Activated naive CD4-positive, alpha-beta T cell treated with Interleukin-2 at 50 U/mL for 16 hours (primary cell): ENCODE measurements at regions not wholly inside any gene's neighbourhood (a gene's known extent, or its start where the extent isn't known, plus 50 kb on each side); places are given as distances from the start of the nearest gene placed in this dataset.
"Not testable (repeated sequence)": the region's sequence is repeated elsewhere in the genome, so short reads cannot be mapped to it uniquely, and the experiment has no call there.

Experiments used
- DNase-seq: peaks from one replicate; pipeline ENCODE4 v3.0.0-alpha.2; 2020

DNA sequence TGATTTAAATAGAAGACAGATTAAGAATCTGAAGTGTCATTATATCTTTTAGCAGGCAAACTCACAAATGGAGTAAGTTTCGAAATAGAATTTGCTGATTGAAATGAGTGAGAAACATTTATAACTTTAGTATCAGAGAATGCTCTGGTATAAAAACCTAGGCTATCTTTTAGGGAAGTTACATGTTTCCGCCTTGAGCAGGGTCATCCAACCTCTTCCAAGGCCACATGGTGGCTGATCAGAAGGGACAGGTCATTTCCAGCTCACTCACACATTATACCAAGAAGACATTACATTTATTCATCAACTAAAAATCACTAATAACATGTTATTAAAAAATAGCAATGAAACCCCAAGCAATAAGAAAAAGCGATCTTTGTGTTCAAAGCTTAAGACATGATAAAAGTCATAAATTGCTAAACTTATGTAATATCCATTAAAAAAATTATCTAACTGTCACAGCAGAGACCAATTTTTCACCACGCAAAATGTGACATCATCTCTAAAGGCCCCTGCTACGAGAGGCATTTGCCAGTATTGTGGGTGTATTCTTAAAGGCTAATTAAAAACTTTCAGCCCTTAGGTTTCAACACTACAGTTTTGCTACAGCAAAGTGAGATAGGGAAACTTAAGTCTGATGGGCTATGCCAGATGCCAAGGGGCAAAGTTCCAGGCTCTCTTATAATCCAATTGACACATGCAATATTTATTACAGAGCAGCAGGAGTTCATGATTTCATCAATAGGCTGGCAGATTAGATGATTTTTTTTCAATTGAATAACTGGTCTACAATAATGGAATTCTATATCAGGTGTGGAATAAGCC lies 240.4 kb upstream of the TBL1XR1 start:
- no peak for DNase-seq

DNA sequence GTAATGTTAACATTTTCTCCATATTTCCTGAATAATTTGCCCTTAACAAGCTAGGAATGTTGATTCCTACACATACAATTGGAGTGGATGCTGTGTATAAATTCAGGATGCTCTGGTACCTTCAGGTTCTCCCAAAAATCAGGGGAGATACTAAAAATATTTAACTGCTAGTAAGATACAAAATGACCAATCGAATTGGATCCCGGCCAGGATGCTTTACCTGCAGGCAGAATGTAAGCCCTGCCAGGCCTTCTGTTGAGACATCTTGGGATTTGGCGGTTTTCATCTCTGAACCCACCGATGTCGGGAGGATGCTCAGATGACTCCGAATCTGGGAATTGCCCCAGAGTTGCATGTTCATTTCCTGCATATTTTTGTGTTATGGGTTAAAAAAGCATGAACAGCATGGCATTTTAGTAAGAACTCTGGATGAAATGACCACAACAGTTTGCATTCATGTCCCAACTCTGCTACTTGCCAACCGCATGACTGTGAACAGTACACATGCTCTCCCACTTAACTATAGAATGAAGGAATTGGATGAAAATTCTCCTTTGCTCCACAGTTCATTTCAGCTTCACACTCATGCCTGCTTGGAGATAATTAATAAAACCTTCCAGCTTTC lies 241.4 kb upstream of the TBL1XR1 start:
- DNase-seq, result no peak

DNA sequence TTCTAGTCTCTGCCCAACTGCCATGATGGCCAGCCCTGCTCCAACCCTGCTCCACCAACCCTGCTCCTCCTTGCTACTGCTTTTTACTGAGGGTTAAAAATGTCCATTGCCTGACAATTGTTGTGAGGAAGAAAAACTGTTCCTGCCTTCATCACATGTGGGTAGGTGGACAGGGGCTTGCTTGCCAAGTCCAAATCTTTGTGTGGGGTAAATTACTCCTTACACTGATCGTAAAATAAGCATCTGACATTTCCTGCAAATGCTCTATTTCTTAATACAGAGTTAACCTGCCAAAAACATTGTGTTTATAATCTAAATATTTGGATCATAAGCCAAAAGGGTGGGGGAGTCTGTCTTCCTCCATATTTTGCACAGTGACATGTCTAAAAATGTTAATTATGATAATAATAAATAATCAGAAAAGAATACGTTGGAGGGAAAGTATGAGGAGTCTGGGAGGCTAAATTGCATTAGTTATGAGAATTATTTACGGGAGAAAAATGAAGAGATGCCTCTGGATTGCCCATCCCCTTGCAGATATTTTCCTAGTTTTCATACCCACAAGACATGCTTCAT lies 242.5 kb upstream of the TBL1XR1 start:
- no peak for DNase-seq

DNA sequence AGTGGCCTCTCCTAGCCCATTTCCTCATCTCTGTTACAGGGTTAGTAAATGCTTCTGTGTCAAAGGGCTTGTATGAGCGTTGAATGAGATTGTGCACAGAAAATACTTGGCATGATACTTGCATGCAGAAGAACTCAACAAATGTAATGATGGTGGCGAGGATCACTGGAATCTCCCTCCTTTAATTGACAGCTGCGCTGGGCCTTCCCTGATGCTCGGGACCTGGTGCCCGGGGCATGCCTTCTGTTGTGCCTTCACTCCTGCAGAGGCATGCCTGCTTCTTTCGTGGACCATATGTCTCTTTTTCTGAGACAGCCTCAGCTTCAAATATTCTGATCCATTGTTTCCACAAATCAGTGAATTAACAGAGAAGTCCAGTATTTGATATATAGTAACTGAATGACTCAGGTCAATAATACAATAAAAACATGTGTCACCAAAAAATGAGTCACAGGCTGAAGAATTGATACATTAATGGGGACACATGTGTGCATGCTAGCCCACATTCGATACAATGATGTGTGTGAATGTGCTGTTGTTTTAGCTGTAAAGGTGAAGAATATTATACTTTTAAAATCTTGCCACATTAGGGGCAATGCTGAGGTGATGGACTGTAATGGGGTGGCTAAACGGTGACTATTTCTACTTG lies 243.3 kb upstream of the TBL1XR1 start:
- DNase-seq, result no peak

DNA sequence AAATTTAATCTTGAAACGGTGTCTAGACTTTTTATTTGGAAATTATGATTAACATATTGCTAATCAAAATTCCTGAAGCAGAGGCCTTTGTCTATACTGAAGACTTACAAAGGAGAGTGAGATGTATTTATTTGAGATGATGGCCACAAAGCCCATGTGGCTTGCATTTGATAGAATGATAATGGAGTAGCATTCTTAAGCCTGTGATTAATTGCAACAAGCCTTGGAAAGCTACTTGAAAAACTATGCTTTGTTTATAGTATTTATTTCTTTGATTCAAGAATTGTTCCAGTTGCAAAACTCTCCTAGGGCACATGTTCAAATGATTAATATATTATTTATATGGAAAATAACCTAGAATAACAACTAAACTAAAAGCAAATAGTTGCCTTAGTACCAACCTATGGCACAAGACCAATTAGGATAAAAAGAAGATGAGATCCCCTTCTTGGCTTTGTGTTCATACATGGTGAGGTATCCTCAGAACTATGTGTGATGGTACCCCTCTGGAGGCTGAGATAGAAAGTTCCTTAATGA lies 244.1 kb upstream of the TBL1XR1 start:
- DNase-seq, result no peak

DNA sequence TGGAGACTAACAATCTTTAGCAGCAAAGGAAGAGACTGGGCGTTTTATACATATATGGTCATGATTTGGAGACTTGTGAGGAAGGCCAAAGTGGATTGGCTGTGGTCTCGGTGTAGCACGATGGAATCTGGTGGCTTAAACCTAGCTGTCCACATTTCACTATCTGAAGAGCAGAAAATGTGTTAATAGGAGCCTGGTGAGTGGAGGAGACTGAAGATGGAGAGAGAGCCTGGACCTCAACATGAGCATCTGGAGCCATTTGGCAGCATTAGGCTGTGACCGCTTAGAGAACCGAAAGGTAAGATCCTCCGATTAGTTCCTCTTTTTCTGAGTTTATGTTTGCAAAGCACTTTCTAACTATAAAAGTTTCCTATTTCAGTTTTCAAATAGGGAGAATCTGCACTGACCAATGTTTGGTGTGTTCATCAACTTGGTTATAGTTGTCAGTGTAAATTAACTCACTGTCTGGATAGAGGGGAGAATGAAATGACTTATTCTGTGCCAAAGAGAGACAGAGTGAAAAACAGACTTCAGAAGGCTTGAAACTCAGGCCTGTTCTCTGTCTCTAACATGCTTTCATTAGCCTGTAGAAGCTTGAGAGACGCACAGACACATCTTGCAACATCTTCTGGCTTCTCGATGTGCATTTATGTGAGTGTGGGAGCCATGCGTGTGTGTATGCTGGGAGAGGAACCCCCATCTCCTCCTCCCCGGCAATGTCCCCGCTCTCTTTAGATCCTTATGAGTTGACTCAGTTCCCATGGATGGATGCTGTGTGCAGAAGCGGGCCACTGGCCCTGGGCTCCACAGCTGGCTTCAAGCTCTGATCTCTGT lies 244.7 kb upstream of the TBL1XR1 start:
- no peak for DNase-seq

DNA sequence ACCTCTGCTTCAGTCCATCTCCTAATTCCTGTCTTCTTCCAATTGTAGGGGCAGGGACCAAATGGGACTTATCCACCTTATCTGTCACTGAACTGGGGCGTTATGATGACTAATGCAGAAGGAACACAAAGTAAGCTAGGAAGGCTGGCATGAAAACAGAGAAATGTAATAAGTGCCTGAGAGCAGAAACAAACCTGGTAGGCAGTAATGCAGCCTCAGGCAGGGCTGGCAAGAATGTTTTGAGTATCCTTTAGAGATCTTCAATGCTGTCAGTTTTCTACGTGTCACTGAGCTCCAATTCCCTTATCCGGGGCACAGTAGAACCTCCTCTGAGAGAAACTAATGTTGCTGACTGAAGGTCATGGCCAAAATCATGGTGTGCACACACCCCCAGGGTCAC lies 246.2 kb upstream of the TBL1XR1 start:
- no peak for DNase-seq

DNA sequence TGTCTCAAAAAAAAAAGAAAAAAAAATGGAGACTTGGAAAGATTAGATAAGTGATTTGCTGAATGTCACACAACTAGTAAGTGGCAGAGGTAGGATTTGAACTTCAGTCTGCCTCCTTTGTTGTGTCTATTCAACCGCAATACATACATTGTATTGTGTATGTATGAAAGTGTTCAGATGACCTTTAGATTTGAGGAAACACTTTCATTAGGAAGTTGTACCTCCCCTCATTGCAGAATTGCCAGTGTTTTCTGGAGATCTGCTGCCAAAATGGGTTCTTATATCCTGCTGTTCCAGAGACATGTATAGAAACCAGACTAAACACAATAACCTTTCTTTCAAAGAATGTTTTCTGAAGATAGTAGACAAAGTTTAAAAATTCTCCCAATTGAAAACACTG lies 247.4 kb upstream of the TBL1XR1 start:
- DNase-seq, result no peak

DNA sequence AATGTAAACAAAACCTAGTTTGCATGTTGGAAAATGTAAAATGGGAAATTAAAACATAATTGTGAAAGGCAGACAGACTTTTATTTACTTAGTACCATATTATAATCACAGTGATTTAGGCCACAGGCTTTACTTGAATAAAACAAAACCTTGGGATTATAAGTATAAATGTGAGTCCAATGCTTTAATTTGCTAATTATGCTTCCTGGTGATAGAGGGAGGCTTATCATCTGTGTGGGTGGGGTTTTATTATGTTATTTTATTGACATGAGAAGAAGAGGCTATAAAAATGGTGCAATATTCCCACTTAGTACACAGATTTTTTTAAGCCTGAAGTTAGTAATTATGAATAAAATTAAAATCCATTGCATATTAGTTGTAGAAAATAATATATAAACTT lies 248.3 kb upstream of the TBL1XR1 start:
- DNase-seq, result no peak

DNA sequence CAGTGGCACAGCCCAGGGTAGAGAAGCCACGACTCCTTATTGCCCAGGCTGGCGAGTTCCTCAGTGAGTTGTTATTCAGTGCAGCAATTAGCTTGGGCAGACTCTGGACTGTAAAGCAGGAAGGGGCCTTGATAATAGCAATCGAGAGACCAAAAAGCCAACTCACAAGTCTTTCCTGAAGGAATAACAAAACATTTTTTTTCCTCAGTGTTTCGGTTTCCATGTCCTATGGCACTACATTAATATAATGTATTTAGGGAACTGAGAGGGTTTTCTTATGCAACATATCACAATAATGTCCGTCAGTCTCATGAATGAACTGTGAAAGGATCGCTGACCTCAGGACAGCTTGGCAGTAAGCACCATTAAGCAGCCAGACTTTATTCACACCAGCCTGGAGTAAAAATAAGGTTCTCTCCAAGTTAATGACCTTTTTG lies 248.9 kb upstream of the TBL1XR1 start:
- no peak for DNase-seq

DNA sequence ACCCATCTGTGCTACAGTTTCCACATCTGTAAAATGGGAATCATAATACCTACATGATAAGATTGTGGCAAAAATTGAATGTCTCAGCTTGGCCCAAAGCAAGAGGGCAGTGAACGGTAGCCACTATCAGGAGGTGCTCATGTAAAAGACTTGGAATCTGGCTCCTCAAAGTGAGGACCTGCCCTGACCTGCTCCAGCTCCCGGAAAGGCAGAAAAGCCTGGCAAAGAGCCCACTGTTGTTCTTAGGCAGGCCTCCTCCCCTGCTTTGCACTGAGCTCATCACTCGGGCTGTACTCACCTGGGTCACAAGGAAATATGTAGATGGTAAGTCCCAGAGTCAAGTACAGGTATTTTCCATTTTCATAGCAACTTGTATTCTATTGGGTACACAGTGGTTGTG lies 250.7 kb upstream of the TBL1XR1 start:
- DNase-seq, result no peak

DNA sequence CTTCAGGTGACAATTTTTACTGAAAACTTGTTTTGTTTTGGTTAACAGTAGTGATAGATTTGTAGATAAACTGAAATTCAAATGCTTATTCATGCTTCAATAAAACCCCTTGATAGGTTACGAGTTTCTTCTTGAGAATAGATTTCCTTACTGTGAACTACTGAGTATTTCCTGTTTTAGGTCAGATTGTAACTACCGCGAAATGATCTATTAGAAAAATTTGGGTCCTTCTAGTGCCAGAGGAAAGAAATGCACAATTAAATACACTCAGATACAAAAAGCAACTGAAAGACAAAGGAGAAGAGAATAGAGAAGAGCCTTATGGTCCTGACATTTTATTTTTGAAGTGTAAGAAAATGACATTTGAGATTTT lies 251.7 kb upstream of the TBL1XR1 start:
- no peak for DNase-seq

DNA sequence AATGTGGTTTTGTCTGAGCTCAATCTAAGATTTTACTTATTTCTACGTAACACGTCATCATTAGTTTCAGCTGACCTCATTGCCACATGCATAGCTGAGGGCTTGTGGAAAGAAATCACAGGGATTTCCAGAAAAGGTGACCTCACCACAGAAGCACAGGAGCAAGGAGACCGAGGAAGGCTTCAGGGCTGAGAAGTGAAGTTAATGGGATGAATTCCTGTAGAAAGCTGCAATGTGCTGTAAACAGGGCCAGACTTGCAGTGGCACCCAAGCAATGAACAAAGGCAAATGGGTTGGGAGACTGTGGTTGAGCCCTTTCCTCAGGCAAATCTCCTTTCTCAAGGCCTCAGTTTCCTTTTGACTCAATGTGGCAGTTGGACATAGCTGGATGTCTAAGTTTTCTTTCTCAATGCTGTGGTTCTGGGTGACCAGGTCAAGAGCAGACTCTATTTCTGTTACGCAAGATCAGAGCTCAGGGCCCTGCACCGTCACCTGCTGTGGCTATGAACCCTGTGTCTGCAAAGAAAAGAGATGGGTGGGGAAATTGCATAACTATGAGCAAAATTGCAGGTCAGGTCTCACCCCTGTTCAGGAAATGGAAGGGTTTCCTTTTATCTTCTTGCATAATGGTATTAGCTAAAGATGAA lies 252.2 kb upstream of the TBL1XR1 start:
- DNase-seq, result peak; percentile 4

DNA sequence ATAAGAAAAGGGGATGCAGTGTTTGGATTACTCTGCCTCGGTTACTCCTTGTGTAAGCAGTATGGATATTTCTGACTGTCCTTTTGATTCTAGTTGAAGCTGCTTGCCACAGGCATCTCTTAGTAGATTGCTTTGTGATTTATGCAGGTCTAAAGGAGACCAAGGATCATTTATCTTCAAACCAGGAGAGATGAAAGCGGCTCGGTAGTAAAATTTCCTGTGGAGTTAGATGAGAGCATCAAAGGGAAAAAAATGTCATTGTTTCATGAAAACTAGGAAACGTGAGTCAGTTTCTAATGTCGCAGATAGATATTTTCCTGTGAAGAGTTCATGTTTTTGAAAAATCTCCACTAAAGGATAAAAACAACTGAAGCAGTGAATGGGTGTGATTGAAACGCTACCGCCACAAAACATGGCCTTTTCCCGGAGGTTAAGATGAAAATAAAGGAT lies 254.0 kb upstream of the TBL1XR1 start:
- DNase-seq, result no peak

DNA sequence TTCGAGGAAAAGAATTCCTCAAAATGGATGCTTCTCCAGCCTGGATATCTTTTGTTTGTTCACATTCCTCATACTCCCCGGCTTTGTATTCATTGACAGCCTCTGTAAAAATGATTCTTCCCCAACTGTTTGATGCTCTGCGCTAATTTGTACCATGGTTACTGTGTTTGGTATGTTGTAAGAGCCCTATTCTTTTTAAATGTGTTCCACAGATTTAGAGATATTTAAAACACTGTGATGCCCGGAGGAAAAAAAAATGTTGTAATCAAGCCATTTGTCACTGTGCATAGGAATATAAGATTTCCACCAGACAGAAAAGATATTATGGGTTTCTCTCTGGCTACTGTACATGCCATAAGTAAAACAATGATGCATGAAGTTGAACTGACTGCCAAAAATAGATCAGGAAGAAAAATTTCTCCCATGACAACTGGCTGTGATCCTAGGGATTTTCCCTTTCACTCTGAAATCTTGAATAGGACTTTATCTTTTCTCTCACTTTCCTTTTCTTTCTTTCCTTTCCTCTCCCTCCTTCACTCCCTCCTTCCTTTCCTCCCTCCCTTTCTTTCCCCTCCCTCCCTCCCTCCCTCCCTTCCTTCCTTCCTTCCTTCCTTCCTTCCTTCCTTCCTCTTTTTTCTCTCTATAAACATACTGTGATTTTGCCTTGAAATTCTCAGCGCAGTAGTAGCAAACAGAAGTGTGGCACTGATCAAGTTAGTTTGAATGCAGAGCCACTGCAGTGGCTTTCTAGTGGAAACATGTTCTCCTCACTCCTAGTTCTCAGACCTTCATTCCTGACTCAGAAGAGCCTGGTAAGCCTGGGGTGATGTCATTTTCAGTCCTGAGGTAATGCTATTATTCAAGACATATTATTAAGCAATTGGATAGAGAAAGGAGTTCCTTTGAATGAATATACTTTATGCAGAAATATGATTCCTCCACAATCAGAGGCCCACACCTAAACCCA lies 254.9 kb upstream of the TBL1XR1 start:
- no peak for DNase-seq

DNA sequence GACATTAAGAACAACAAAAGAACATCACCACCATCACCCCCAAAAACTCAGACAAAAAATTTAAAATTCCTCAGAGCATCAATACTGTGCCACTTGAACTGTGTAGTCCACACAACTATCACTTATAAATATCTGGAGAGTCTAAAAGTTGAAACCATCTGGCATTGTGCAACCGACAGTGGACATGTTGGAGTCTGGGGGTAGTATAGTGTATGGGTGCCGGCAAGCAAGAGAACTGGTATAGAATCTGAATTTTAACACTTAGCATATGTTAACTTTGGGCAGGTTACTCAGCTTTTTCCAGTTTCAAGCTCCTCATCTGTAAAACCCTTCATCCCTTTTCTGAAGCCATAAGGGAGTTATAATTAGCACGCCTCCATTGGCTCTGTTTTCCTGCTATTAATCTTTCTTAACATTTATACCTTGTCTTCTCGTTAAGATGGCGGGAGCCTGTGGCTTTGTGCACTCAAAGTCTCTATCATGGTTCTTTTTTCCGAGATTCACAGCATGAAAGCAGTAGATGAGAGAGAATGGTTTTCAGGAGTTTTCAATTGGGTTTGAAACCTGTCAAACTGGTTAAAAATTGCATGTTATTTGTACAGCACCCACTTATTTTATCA lies 255.7 kb upstream of the TBL1XR1 start:
- no peak for DNase-seq

DNA sequence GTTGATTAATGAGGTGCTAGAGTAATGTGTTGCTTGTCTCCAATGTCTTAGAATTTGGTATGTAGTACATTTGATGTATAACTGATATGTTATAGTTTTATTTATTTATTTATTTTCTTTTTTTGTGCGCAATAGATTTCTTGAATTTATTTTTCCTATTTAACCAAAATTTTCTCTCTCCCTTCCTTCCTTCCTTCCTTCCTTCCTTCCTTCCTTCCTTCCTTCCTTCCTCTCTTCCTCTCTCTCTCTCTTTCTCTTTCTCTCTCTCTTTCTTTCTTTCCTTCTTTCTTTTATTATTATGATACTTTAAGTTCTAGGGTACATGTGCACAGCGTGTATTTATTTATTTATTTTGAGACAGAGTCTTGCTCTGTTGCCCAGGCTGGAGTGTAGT lies 256.2 kb upstream of the TBL1XR1 start:
- no peak for DNase-seq

DNA sequence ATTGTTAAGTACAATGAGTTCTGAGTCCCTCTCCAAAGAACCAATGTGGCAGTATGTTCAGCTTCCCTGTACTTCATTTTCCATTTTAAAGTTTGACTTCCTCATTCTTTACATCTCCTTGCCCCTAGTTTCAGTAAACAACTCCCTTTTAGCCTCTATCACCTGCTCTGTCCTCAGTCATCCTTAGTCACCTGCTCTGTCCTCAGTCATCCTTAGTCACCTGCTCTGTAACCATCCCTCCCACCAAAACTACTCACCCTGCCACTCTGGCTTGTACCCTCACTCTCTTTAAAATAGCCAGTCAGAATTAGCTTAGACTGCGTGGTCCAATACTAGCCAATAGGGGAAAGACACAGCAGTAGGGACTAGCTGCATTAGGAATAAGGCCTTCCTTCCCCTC lies 259.9 kb upstream of the TBL1XR1 start:
- DNase-seq, result not testable (repeated sequence)

DNA sequence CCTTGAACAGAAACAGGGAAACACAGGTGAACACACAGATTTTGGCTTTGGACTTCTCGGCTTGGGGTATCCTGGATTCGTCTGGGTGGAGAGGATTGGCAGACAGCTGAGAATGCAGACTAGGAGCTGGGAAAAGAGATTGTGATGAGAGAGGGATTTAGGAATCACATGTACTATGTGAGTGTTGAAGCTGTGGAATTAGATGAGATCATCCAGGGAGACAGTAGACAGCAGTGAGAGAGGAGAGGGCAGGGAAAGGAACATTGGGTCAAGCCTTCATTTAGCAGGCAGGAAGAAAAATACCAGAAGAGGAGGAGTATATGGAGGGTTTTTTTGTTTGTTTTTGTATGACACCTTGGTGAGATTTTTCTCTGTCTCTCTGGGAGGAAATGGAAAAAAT lies 262.1 kb upstream of the TBL1XR1 start:
- no peak for DNase-seq

DNA sequence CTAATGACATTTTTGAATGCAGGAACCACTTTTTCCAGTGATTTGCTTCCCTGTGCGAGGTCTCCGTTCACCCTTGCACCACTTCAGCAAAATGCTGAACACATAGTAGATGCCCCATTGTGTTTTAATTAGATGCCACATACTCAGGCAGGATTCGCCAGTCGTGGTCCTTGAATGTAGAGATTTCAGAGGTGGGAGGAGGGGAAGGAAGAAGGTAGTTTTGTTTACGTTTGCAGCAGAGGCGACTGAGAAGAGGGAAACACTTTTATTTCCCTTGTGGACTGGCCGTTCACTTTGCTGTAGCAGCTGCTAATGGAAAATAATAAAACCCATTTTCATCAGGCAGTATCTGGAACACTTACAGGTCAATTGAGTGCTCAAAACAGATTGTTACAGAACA lies 262.8 kb upstream of the TBL1XR1 start:
- no peak for DNase-seq
